ENCODE measurements at regions not wholly inside any gene's neighbourhood (a gene's known extent, or its start where the extent isn't known, plus 50 kb on each side); places are given as distances from the start of the nearest gene placed in this dataset.

GRCh38 chr20:24261351-24261750 is 208.1 kb upstream of the SYNDIG1 start:
- no peak for TF ChIP-seq CTCF (IDR thresholded peaks at IDR 0.05)
- TF ChIP-seq POLR2A (IDR thresholded peaks at IDR 0.05): no peak
